ENCODE measurements at regions not wholly inside any gene's neighbourhood (a gene's known extent, or its start where the extent isn't known, plus 50 kb on each side); places are given as distances from the start of the nearest gene placed in this dataset.

- no peak for DNase-seq (ENCODE audit: low read depth in 2 of 2)
- no peak overlapping the region for H3K4me3 ChIP-seq (replicated peaks in 1 of 4; ENCODE audit: control extremely low read depth in 1 of 4, insufficient read depth in 1 of 4, low read depth in 3 of 4, low read length in 4 of 4)
- no peaks in the 10 kb centered on the region for H3K36me3 ChIP-seq (ENCODE audit: control insufficient read depth, insufficient read depth, low read length)
- H3K27me3 ChIP-seq (ENCODE audit: control insufficient read depth, insufficient read depth, low read length): no peaks in the 10 kb centered on the region
- H4K20me1 ChIP-seq (ENCODE audit: control insufficient read depth, extremely low read depth, insufficient read depth, low read length): no peaks in the 10 kb centered on the region
- H2AFZ ChIP-seq (ENCODE audit: low read length): no peak overlapping the region
- no peak overlapping the region for H3K9ac ChIP-seq (ENCODE audit: insufficient read depth, low read length)
- no peak overlapping the region for H3K4me2 ChIP-seq (ENCODE audit: extremely low read depth, insufficient read depth, low read length)
- H3K4me1 ChIP-seq (ENCODE audit: control insufficient read depth, extremely low read depth, insufficient read depth, low read length): peaks cover 6% of the 10 kb centered on the region
- H3K27ac ChIP-seq (ENCODE audit: insufficient read depth, low read length): no peak overlapping the region
- no peaks in the 10 kb centered on the region for H3K79me2 ChIP-seq (ENCODE audit: control insufficient read depth, insufficient read depth, low read length)
- TF ChIP-seq CTCF (conservative IDR thresholded peaks at IDR 0.05 in 1 of 2, IDR thresholded peaks at IDR 0.05 in 1 of 2; ENCODE audit: low read depth in 1 of 2, low read length in 2 of 2) (no peak), EZH2 (IDR thresholded peaks at IDR 0.05; ENCODE audit: low read length, missing control alignments) (no peak)
- no peaks in the 10 kb centered on the region for H3K9me3 ChIP-seq (ENCODE audit: control insufficient read depth, insufficient read depth, low read depth, low read length)
These were observed 101.5 kb upstream of the SHH start for GRCh38 chr7:155913719-155914118.

GRCh38 chr7:155913291-155913690 lies 101.0 kb upstream of the SHH start:
- DNase-seq (ENCODE audit: low read depth in 2 of 2): peak in 1 of 2 donors; percentile 70
- Histone ChIP-seq H3K9me3 (ENCODE audit: control insufficient read depth, insufficient read depth, low read depth, low read length) (no peaks in the 10 kb centered on the region), H3K79me2 (ENCODE audit: control insufficient read depth, insufficient read depth, low read length) (no peaks in the 10 kb centered on the region), H3K4me1 (ENCODE audit: control insufficient read depth, extremely low read depth, insufficient read depth, low read length) (peaks cover 4% of the 10 kb centered on the region), H3K4me2 (ENCODE audit: extremely low read depth, insufficient read depth, low read length) (no peak overlapping the region), H3K27me3 (ENCODE audit: control insufficient read depth, insufficient read depth, low read length) (no peaks in the 10 kb centered on the region), H3K9ac (ENCODE audit: insufficient read depth, low read length) (no peak overlapping the region), H3K4me3 (replicated peaks in 1 of 4; ENCODE audit: control extremely low read depth in 1 of 4, insufficient read depth in 1 of 4, low read depth in 3 of 4, low read length in 4 of 4) (no peak overlapping the region), H2AFZ (ENCODE audit: low read length) (no peak overlapping the region), H3K27ac (ENCODE audit: insufficient read depth, low read length) (no peak overlapping the region), H3K36me3 (ENCODE audit: control insufficient read depth, insufficient read depth, low read length) (no peaks in the 10 kb centered on the region), H4K20me1 (ENCODE audit: control insufficient read depth, extremely low read depth, insufficient read depth, low read length) (no peaks in the 10 kb centered on the region)
- TF ChIP-seq CTCF (conservative IDR thresholded peaks at IDR 0.05 in 1 of 2, IDR thresholded peaks at IDR 0.05 in 1 of 2; ENCODE audit: low read depth in 1 of 2, low read length in 2 of 2) (no peak), EZH2 (IDR thresholded peaks at IDR 0.05; ENCODE audit: low read length, missing control alignments) (no peak)

GRCh38 chr7:155911471-155912105 lies 99.3 kb upstream of the SHH start:
- no peaks in the 10 kb centered on the region for H4K20me1 ChIP-seq (ENCODE audit: control insufficient read depth, extremely low read depth, insufficient read depth, low read length)
- H3K36me3 ChIP-seq (ENCODE audit: control insufficient read depth, insufficient read depth, low read length): no peaks in the 10 kb centered on the region
- no peaks in the 10 kb centered on the region for H3K27me3 ChIP-seq (ENCODE audit: control insufficient read depth, insufficient read depth, low read length)
- TF ChIP-seq CTCF (conservative IDR thresholded peaks at IDR 0.05 in 1 of 2, IDR thresholded peaks at IDR 0.05 in 1 of 2; ENCODE audit: low read depth in 1 of 2, low read length in 2 of 2) (no peak), EZH2 (IDR thresholded peaks at IDR 0.05; ENCODE audit: low read length, missing control alignments) (no peak)
- H3K9ac ChIP-seq (ENCODE audit: insufficient read depth, low read length): no peak overlapping the region
- no peak overlapping the region for H3K4me2 ChIP-seq (ENCODE audit: extremely low read depth, insufficient read depth, low read length)
- no peak overlapping the region for H2AFZ ChIP-seq (ENCODE audit: low read length)
- H3K79me2 ChIP-seq (ENCODE audit: control insufficient read depth, insufficient read depth, low read length): no peaks in the 10 kb centered on the region
- H3K9me3 ChIP-seq (ENCODE audit: control insufficient read depth, insufficient read depth, low read depth, low read length): no peaks in the 10 kb centered on the region
- no peaks in the 10 kb centered on the region for H3K4me1 ChIP-seq (ENCODE audit: control insufficient read depth, extremely low read depth, insufficient read depth, low read length)
- no peak for DNase-seq (ENCODE audit: low read depth in 2 of 2)
- no peak overlapping the region for H3K4me3 ChIP-seq (replicated peaks in 1 of 4; ENCODE audit: control extremely low read depth in 1 of 4, insufficient read depth in 1 of 4, low read depth in 3 of 4, low read length in 4 of 4)
- H3K27ac ChIP-seq (ENCODE audit: insufficient read depth, low read length): no peak overlapping the region
